PC-3 (cell line): ENCODE measurements at regions not wholly inside any gene's neighbourhood (a gene's known extent, or its start where the extent isn't known, plus 50 kb on each side); places are given as distances from the start of the nearest gene placed in this dataset.
A peak's percentile ranks its signal among the peaks of the same experiment; 100 is the strongest.
"Not testable (repeated sequence)": the region's sequence is repeated elsewhere in the genome, so short reads cannot be mapped to it uniquely, and the experiment has no call there.

Source experiments
- ATAC-seq: fragments of 200-7000 bp; cut with Tn5 transposase; 2 replicates; pipeline ENCODE4 v1.9.1; 2020; ENCODE audit warnings: mild to moderate bottlenecking, moderate library complexity
- BruUV-seq: library from RNA; stranded (reverse); fragments of 400-500 nt; replicated peaks from 2 replicates; lab custom pipeline; 2021; lab: Mats Ljungman, UMichigan
- CTCF ChIA-PET: fragments of 300-600 bp; sonication (Branson Sonifier 250); formaldehyde crosslinking; loops from one replicate; lab custom pipeline; 2022; ENCODE audit warnings: antibody characterized with exemption; lab: Charles Lee
- POLR2A ChIA-PET: fragments of 300-600 bp; sonication (Branson Sonifier 250); formaldehyde crosslinking; loops from one replicate; lab custom pipeline; 2022; ENCODE audit warnings: antibody characterized with exemption; ENCODE audit not compliant: unreplicated experiment; lab: Charles Lee
- DNase-seq: peaks from one replicate; pipeline ENCODE4 v3.0.0-alpha.2; 2015
- H2AFZ ChIP-seq: fragments of 300-600 bp; sonication (generic); 2 replicates; pipeline ENCODE4 v1.6.0; 2016; ENCODE audit warnings: antibody characterized with exemption, low read length
- H3F3A ChIP-seq: fragments of 300-600 bp; sonication (generic); one replicate; pipeline ENCODE4 v1.6.0; 2017; ENCODE audit warnings: antibody characterized with exemption, low read length, control low read depth, mild to moderate bottlenecking; ENCODE audit not compliant: unreplicated experiment
- H3K27ac ChIP-seq: fragments of 300-600 bp; sonication (generic); 2 replicates; pipeline ENCODE4 v1.5.1; 2016; ENCODE audit warnings: mild to moderate bottlenecking, low read length
- H3K27me3 ChIP-seq: fragments of 300-600 bp; sonication (generic); 2 replicates; pipeline ENCODE4 v1.6.1; 2016; ENCODE audit warnings: low read length, mixed read lengths
- H3K36me3 ChIP-seq: fragments of 300-600 bp; sonication (generic); 2 replicates; pipeline ENCODE4 v1.6.1; 2016; ENCODE audit warnings: low read depth, mixed run types, low read length, mixed read lengths
- H3K4me1 ChIP-seq: fragments of 300-600 bp; sonication (generic); 2 replicates; pipeline ENCODE4 v1.5.1; 2016; ENCODE audit warnings: low read length; ENCODE audit not compliant: insufficient read depth
- H3K4me2 ChIP-seq: fragments of 300-600 bp; sonication (generic); 2 replicates; pipeline ENCODE4 v1.6.0; 2016; ENCODE audit warnings: low read length
- H3K4me3 ChIP-seq: fragments of 300-600 bp; sonication (generic); 2 replicates; pipeline ENCODE4 v1.5.1; 2016; ENCODE audit warnings: mild to moderate bottlenecking, low read length, mixed read lengths
- H3K79me2 ChIP-seq: fragments of 300-600 bp; sonication (generic); 2 replicates; pipeline ENCODE4 v1.6.1; 2017; ENCODE audit warnings: low read length, mixed read lengths
- H3K9ac ChIP-seq: fragments of 300-600 bp; sonication (generic); 2 replicates; pipeline ENCODE4 v1.6.0; 2016; ENCODE audit warnings: mild to moderate bottlenecking, low read length
- H3K9me2 ChIP-seq: fragments of 300-600 bp; sonication (generic); replicated peaks from 2 replicates; pipeline ENCODE4 v1.6.1; 2016; ENCODE audit warnings: mixed run types, low read length, mixed read lengths
- H3K9me3 ChIP-seq: fragments of 300-600 bp; sonication (generic); 2 replicates; pipeline ENCODE4 v1.6.1; 2016; ENCODE audit warnings: low read length, mixed read lengths
- H4K20me1 ChIP-seq: fragments of 300-600 bp; sonication (generic); 2 replicates; pipeline ENCODE4 v1.6.1; 2016; ENCODE audit warnings: low read length, mixed read lengths
- intact Hi-C: fragments of 100-400 bp; cut with micrococcal nuclease; formaldehyde crosslinking; loops from 2 replicates; pipeline ENCODE4 v1.9.0; 2023
- TF ChIP-seq, protein P1 (sequence below): fragments of 300-600 bp; sonication (generic); conservative IDR thresholded peaks from 2 replicates; pipeline ENCODE4 v1.5.1; 2017; ENCODE audit warnings: antibody characterized with exemption, low read depth, mild to moderate bottlenecking, low read length

DNA sequence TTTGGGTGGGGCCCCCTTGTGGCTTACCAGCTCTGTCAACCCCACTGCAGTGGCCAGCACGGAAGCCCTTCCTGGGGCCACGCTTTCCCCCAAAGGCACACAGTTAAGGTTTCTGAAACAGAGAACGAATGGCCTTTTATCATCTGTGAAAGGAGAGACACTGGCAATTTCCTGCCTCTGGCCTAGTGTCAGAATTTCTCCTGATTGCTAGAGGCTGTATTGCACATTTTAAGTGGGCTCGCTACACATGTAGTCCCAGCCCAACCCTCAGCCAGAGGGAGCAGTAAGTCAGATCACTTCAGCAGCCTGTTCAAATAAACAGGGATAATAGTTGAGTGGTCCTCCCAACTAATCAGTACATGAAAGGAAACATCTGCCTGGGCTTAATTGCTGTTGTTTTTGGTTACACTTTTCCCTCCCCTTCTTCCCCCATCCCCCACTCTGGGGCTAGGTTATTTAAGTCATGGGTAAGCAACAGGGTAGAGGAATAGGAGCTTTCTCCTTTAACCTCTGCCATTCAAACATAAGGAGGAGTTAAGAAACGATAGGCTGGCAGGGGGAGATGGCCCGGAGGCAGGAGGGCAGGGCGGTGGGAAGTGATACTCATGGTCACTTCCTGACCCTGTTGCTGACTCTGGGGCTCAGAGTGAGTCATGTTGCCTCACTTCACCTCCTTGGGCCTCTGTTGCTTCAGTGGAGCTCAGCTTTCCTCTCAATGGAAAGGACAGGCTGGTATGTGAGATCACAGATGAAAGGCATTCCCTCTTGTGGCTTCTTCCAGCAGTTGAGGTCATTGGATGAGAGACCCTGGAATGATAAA is 89.3 kb upstream of the IKBKE start:
- H3K9me3 ChIP-seq, H3K36me3 ChIP-seq, CTCF ChIA-PET, intact Hi-C loops, H3K4me1 ChIP-seq, H3K9me2 ChIP-seq, H3K27me3 ChIP-seq, H3K9ac ChIP-seq, BruUV-seq, H3K4me3 ChIP-seq, POLR2A ChIA-PET, H3F3A ChIP-seq, H2AFZ ChIP-seq, H4K20me1 ChIP-seq, H3K79me2 ChIP-seq: not testable (repeated sequence)
- Histone ChIP-seq H3K4me2 (peak overlapping the region; percentile 59), H3K27ac (peak overlapping the region; percentile 62)
- ATAC-seq, result peak; percentile 54
- peak; percentile 7 for DNase-seq

DNA sequence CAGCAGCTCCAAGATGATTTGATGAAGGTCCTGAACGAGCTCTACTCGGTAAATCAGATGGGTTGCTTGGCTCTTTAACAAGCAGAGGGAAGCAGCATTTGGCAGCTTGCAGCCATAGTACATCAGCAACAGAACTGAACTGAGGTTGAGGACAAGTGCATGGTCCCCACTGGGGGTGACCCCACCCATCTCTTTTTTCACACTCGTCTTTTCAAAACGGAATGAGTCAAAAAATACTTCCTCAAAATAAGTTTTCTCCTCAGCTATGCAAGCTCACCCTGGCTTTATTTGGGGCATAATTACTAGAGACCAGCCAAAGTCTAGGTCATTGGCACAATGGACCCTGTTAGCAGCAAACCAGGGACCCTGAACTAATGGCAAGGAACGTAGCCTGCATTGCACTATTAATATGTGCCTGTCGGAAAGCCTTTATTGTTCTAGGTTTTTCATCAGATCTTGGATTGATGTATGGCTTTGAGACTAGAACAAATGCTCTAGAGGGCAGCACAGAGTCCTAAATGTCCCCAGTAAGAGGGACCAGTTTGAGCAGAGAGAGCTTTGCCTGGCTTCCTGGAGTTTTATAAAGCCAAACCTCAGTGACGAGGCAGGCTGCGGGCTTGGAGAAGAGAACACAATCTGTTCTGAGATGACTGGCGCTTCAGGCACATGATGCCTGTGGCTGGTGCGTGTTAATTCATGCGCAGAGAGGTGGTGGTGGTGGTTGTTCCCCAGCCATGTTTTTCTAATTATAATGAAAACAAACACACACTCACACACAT is 86.1 kb upstream of the IKBKE start:
- H3K4me2 ChIP-seq, intact Hi-C loops, H3K4me1 ChIP-seq, CTCF ChIA-PET, H4K20me1 ChIP-seq, BruUV-seq, H3K9ac ChIP-seq, H3K27ac ChIP-seq, H3K79me2 ChIP-seq, H3K9me3 ChIP-seq, H3K9me2 ChIP-seq, POLR2A ChIA-PET, H2AFZ ChIP-seq, H3K36me3 ChIP-seq, H3K4me3 ChIP-seq, H3K27me3 ChIP-seq, H3F3A ChIP-seq: not testable (repeated sequence)
- TF ChIP-seq, protein P1, sequence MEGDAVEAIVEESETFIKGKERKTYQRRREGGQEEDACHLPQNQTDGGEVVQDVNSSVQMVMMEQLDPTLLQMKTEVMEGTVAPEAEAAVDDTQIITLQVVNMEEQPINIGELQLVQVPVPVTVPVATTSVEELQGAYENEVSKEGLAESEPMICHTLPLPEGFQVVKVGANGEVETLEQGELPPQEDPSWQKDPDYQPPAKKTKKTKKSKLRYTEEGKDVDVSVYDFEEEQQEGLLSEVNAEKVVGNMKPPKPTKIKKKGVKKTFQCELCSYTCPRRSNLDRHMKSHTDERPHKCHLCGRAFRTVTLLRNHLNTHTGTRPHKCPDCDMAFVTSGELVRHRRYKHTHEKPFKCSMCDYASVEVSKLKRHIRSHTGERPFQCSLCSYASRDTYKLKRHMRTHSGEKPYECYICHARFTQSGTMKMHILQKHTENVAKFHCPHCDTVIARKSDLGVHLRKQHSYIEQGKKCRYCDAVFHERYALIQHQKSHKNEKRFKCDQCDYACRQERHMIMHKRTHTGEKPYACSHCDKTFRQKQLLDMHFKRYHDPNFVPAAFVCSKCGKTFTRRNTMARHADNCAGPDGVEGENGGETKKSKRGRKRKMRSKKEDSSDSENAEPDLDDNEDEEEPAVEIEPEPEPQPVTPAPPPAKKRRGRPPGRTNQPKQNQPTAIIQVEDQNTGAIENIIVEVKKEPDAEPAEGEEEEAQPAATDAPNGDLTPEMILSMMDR, result peak; percentile 41; the same call in 1 of the 2 replicates
- DNase-seq (peak; percentile 54), ATAC-seq (peak; percentile 29)

DNA sequence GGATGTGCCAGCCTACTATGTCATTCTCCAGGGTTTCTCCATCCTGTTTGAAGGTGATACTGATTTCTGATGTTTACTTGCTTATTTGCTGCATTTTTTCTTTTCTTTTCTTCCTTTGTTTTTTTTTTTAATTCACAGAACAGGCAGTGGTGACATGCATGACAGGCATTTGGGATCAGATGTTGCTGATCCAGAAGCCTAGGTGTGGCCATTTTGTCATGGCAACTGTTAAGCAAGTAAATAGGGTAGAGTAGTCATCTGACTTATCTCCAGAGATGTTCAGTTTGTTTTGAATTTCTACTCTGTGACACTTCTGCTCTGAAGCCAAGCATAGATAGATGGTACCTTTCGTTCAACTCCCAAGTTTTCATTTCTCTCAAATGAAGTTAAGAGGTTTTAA is 85.4 kb upstream of the IKBKE start:
- DNase-seq, H3K36me3 ChIP-seq, H3K27me3 ChIP-seq, H3F3A ChIP-seq, POLR2A ChIA-PET, H3K4me3 ChIP-seq, intact Hi-C loops, H3K9me3 ChIP-seq, H3K27ac ChIP-seq, H3K4me1 ChIP-seq, ATAC-seq, BruUV-seq, H3K79me2 ChIP-seq, H2AFZ ChIP-seq, H3K9ac ChIP-seq, H4K20me1 ChIP-seq, CTCF ChIA-PET, H3K4me2 ChIP-seq, H3K9me2 ChIP-seq: not testable (repeated sequence)

DNA sequence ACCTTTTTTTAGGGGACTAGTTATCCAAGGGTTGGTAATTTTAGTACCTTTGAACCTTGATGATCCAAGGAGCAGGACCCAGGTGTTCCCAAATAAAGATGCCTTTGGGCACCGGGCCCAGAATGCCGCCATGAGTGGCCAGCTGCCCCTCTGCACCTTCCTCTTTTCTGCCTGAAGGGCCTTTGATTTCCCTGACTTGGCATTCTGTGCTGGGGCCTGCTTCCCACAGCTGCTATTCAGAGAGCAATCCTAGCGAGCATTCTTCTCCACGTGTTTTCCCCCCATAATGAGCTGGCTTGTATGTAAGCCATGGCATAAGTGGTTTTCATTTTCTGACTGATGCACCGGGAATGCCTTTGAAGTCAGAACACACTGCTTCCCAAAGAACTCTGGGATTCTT is 82.6 kb upstream of the IKBKE start:
- H3K36me3 ChIP-seq, intact Hi-C loops, DNase-seq, H3K4me3 ChIP-seq, ATAC-seq, H3F3A ChIP-seq, H3K27me3 ChIP-seq, H3K9me2 ChIP-seq, POLR2A ChIA-PET, H4K20me1 ChIP-seq, CTCF ChIA-PET, H3K9me3 ChIP-seq, H3K4me2 ChIP-seq, BruUV-seq, H3K27ac ChIP-seq, H3K9ac ChIP-seq, H3K79me2 ChIP-seq, H2AFZ ChIP-seq, H3K4me1 ChIP-seq: not testable (repeated sequence)

DNA sequence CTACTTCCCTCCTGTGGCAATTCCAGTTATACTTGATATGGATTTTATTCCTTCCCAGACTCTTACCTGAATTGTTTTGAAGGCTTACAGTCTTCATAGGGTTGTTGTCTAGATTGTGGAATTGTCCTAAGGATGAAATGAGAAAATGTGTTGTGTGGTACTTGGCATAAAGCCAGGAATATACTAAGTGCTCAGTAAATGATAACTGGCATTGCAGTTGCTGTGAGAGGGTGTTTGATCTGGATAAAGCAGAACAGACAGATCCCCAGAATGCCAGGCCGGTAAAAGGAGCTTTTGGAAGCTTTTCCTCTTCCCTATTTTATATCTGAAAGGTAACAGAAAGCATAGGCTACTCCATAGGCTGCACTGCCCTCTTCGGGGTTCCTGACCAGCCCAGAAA is 78.4 kb upstream of the IKBKE start:
- DNase-seq, H3K79me2 ChIP-seq, POLR2A ChIA-PET, H2AFZ ChIP-seq, H3K4me3 ChIP-seq, H4K20me1 ChIP-seq, H3K9me3 ChIP-seq, H3K27ac ChIP-seq, intact Hi-C loops, H3K4me1 ChIP-seq, H3K27me3 ChIP-seq, H3K9me2 ChIP-seq, BruUV-seq, H3K4me2 ChIP-seq, CTCF ChIA-PET, ATAC-seq, H3K9ac ChIP-seq, H3F3A ChIP-seq, H3K36me3 ChIP-seq: not testable (repeated sequence)

DNA sequence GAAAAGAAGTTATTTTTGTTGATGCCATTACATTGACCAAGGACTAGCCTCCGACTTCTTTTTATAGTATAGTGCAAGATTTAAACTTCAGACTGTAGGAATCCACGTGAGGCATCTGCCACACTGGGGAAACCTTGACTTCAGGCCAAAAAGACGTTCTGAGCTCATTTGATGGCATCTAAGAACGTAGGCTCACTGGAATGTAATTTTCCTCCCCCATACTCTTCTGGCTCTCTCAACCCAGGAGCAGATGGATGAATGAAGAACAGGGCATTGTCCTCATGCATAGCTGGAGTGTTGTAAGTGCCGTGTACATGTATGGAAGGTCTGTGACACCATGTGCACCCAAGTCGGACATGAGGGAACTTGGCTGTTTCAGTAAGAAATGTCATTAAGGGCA is 72.8 kb upstream of the IKBKE start:
- H2AFZ ChIP-seq, BruUV-seq, H3K4me2 ChIP-seq, CTCF ChIA-PET, H3K36me3 ChIP-seq, H3K27me3 ChIP-seq, H3K4me1 ChIP-seq, H4K20me1 ChIP-seq, H3K9ac ChIP-seq, H3K4me3 ChIP-seq, H3K9me3 ChIP-seq, H3K79me2 ChIP-seq, ATAC-seq, POLR2A ChIA-PET, H3F3A ChIP-seq, DNase-seq, intact Hi-C loops, H3K27ac ChIP-seq, H3K9me2 ChIP-seq: not testable (repeated sequence)
